ENCODE measurements at regions not wholly inside any gene's neighbourhood (a gene's known extent, or its start where the extent isn't known, plus 50 kb on each side); places are given as distances from the start of the nearest gene placed in this dataset.

DNA sequence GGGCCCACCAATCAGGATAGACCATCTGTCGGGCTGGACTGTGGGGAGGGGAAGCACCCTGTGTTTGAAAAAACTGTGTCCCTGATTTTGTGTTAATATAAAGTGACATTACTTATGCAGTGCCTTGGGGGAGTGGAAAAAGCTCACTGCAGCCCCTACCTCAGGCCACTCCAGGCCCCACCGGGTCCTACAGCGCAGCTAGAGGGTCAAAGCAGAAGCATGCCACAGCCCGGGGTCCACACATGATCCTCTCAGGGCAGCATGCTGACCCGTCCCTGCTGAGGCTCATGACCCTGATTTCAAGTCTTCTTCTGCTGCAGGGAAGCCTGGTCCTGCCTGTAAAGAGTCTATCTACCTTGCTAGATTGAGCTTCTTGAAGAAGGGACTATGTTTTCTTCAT is 133.0 kb upstream of the PLCB4 start:
- no peak for DNase-seq

DNA sequence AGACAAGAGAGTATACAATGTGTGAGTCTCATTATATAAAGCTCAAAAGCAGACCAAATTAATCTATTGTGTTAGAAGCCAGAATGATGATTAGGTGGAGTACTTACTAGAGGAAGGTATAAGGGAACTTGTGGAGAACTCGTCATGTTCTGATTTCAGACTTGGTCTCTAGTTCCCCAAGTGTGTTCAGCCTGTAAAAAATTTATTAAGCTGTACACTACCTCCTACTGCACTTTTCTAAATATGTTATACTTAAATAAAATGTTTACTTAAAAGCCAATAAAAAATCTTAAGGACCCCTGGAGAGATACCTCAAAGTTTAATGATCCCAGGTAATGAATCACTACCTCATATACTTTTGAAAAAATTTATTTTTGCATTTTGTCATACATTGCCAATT is 130.4 kb upstream of the PLCB4 start:
- no peak for DNase-seq

DNA sequence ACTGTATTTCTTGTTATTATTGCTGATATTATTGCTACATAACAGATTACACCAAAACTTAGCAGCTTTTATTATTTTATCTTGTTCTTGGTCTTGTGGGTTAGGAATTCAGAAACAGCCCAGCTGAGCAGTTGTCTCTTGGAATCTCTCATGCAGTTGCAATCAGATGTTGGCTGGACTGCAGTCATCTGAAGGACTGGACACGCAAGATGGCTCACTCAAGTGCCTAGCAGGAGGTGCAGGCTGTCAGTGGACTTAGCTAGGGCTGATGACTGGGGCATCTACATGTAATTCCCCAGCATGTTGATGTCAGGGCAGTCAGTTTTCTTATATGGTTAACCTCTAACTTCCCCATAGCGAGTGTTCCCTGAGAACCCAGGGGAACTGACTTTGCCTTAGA is 128.6 kb upstream of the PLCB4 start:
- DNase-seq = no peak

DNA sequence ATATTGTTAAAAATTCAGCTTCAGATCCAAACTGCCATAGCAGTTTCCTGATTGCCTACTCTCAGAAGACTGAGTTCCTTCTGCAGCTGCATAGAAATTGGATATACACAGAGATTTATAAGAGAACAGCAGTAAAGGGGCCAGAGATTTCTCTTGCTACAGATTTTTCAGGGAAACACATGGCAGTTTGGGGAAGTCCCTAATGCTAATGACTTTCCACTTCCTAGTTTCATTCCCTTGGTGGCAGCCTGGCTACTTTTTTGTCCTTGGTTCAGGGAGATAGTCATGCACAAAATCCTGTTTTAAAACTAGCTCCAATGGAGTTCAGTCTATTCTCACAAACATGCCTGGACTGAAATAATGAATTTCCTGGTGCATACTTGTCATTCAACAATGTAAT is 125.3 kb upstream of the PLCB4 start:
- DNase-seq = peak; percentile 29

DNA sequence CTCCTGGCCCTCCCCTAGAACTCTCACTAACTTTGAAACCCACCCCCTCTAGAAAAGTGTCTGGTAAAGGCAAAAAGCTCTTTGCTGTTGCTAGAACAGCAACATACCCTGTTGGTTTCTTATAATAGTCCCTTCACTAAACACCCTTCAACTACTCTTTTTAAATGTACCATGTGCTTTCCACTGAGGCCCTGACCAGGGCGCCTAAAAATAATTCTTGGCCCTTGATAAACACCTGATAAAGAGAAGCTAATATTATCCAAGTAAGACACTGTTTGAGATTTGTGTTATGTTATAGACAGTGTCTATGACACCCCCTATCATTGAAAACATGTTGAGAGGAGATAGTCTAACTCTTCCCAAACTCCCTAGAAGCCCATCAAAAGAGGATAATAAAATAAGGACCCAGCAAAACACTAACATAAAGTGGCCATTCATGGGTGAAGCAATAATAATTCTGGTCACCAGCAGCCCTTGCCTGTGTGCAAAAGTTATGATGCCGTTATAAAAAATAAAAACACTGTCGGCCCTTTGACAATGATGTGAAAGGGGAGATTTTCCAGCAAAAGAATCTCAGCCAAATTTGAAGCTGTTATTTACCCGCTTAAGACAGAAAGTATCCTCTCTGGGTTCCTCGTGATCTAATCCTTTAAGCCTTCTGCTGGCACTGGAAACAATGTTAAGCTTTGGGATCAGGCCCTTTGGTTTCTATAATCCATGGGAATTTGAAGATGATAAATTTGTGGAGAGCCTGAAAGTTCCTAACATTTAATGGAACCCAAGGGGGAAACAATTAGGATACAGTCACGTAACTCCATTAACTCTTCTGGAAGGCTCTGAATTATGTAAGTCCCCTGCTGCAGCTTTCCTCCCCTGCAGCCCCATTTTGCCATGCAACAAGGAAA is 122.6 kb upstream of the PLCB4 start:
- peak; percentile 98 for DNase-seq

DNA sequence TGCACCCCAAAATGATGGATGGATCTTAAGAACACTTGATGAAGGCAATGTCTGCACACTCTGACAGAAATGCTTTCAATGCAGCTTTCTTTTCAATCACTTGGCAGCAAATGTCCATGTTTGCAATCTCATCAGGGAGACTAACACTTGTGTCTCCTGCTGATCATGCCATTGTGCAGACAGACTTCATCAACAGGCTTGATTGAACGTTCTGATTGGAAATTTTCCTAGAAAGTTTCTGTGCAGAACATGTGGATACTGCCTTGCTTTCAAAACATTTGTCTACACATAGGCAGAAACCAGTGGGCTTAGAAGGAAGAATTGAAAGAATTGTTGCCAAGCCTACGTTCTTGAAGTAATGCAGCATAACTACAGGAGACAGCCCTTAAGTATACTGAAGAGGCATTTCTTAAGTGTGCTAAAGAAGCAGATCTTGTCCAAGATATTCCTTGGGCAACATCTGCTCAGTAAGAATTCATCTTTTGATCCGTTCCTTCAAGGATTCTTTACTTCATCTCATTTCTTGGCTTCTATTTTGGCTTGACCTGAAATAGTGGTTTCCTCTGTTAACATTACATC is 120.4 kb upstream of the PLCB4 start:
- peak; percentile 91 for DNase-seq

DNA sequence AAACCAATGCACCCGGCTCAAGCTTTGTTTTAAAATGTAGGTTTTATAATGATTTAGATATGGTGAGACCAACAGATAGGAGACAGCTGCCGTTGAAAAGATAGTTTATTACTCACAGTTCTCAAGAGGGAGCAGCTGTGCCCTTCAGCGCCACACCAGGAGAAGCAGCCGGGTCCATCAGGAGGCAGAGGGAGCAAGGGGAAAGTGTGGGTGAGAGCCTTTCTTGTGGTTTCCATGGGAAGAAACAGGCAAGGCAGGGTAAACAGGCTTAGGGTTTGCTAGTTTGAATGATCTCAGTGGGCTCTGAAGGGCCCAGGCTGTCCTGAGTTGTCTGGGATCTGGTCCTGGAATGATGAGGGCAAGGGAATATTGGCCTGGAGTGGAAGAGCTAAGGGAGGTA is 117.7 kb upstream of the PLCB4 start:
- DNase-seq = no peak

DNA sequence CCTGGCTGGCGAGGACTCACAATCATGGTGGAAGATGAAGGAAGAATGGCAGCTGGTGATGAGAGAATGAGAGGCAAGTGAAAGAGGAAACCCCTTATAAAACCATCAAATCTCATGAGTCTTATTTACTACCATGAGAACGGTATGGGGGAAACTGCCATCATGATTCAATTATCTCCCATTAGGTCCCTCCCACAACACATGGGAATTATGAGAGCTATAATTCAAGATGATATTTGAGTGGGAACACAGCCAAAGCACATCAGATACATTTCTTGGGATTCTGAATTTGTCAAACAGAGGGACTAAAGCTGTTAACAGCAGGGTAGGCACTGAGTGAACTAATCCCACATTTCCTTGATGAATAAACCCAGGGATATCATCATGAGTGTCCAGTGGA is 116.2 kb upstream of the PLCB4 start:
- DNase-seq = peak; percentile 87

DNA sequence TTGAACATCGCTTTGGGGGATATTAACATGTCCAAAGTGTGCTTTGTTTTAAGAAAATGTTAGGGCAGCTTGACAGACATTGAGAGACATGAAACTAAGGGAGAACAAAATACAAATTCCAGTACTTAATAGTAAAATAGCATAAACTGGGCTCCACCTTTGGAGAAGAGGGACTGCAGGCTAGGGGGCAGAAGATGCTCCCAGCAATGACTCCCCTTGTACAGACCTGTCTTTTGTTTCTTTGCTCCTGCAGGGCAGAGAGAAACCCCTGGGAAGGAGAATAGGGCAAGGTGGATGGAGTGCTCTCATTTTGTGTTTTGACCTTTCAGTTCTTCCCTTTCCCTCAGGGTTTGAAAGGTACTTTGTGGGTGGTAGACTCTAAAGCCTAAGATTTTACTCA is 115.6 kb upstream of the PLCB4 start:
- DNase-seq = no peak

DNA sequence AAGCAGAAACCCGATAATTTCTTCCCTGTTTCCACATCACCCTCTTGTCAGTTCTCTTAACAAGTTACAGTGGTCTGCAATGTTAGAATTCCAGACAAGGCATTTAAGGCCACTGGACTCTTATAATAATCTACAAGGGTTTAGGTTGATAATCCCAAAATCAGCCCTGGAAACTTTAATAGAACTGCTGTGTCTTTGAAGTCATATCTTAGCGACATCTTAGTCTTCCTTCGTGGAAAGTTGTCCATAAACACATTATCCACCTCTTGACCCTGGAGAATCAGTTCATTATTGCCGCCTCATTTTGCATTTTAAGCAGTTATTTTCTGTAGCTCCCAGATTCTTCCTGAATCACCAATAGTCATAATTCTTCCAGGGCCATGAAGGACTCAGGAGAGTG is 108.6 kb upstream of the PLCB4 start:
- DNase-seq = no peak

DNA sequence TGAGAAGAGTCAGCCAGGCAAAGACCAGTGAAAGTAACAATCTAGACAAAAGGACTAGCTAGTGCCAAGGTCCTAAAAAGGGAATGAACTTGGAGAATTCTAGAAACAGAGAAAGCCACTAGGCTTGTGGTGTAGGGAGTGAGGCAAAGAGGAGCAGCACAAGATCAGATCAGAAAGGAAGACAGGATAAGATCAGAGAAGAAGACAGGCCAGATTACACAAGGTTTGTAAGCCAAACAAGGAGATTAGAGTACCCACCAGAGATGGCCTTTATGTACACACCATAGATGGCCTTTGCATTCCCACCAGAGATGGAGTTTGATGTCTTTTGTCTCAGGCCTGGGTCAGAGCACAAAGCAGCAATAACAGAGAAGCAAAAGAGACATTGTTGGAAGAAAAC is 105.6 kb upstream of the PLCB4 start:
- no peak for DNase-seq

DNA sequence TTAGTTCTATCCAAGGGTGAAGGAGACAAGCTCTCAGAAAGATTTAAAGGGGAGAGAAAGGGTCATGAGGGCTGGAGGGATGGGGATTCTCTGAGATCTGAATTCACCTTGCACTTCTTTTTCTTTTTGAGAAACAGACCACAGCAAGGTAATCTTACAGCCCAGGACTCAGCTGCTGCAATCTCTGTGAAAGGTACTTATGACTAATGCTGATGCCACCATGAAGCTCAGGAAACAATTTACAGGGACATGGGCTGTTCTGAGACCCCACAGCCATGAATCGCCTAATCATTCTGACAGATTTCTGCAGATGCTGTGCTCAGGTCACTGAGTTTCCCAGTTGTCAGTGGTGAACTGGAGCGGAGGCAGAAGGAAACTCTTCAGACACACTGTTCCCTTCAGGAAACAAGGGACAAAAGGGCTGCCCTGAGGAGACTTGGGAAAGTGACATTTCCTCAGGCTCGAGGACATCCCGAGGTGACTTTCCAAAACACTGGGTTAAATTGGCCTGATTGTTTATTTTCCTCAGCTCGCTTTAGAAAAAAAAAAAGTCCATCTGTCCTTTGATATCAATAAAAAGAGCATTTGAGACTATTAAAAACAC is 103.8 kb upstream of the PLCB4 start:
- no peak for DNase-seq

DNA sequence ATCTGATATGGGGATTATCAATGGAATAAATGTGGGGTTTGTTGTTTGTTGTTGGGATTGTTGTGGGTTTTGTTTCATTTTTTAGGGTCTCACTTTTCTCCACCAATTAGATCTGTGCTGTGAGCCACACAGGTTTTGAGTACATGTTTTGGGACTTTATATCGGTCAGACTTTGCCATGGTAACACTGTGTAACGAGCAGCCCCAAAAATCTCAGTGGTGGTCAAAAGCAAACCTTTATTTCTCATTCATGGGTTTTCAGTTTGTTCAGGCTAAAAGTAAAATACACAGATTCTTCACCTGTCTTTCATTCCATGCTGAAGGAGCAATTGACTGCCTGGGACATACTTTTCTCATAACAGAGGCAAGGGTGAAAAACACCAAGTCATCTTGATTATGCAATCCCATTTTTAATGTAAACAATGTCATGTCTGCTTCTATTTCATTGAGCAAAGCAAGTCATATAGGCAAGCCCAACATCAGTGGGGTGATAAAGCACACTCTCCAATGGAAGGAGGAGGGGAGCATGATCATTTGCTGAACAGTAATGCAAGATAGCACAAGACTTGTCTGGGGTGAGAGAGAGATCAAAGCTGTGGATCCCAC is 101.1 kb upstream of the PLCB4 start:
- no peak for DNase-seq

DNA sequence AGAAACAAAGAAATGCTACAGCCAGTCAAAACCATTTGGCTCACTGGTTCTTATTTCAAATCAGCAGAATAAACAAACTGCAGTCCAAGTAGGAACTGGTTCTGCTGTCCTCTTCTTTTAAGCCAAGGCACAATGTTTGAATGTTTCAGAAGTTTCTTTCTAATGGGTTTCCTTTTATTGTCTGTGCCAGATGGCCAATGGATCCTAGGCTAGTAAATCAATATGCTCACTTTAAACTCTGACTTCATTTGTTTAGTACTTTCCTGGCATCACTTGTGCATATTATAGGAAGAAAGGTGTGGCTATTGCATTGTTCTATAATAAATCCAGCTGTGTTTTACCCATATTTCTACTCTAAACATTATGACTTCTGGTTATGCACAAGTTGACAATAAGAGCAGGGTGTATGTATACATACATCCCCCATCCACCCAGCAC is 99.7 kb upstream of the PLCB4 start:
- DNase-seq = no peak

DNA sequence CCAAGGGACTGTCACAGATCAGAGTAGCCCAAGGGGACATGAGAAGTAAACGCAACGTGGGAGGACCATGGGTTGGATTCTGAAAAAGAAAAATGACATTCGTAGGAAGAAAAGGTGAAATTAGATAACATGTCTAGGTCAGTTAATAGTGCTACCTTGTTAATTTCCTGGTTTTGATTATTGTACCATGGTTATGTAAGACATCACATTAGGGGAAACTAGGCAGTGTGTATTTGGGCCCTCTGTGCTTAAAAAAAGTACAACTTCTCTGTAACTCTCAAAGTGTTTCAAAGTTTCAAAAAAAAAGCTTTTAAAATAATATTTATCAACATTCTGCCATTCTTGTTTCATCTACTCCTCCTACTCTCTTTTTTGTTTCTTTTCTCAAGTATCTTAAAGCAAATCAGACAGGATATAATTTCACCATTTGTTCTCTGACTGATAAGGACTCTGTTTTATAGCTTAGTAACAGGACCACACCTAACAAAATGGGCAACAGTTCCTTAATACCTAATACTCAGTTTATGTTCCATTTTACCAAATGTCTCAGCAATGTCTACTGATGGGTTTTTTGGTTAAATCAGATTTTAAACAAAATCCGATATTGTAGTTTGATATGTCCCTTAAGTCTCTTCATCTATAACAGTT is 97.1 kb upstream of the PLCB4 start:
- no peak for DNase-seq

DNA sequence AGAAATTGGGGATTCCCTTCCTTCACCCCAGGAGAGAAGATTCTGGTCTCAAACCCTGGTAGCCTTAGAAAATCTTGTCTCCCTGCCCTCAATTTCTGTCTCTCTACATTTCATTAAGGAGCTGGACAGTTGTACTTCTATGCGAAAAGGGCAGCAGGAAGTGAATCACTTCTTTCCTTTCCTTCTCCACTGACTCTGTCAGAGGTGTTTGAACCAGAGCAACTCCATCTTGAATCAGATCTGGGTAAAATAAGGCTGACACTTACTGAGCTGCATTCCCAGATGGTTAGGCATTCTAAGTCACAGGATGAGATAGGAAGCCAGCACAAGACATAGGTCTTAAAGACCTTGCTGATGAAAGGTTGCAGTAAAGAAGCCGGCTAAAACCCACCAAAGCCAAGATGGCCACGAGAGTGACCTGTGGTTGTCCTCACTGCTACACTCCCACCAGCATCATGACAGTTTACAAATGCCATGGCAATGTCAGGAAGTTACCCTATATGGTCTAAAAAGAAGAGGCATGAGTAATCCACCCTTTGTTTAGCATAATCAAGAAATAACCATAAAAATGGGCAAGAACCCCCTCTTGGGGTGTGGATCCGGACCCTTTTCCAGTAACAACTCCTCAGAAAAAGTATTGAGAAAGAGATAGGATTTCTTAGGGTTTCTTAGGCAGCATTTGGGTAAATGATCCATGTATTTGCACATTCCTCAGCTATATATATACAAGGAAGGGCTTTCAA is 95.8 kb upstream of the PLCB4 start:
- DNase-seq = no peak

DNA sequence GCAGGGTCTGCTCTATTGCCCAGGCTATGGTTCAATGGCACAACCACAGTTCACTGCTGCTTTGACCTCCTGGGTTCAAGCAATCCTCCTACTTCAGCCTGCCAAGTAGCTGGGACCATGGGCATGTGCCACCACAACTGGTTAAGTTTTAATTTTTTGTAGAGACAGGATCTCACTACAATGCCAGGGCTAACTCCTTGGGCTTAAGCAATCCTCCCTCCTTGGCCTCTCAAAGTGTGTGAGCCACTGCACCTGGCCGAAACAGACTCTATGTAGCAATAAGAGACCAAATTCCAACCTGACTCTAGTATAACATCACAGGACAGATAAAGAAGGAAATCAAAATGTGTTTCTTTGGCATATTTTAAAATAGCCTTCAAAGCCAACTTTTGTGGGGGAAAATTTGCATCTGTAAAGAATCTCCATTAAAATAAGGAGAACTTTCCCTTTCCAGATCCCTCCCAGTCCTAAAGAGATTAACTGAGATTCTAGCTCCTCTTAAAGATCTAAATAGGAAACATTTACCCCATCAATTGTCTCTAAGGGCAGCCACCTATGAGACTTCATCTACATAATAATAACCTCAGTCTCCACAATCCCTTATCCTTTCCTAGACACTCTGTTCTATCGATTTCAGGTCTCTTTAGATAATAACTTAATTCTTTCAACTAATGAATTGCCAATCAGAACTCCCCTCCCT is 94.7 kb upstream of the PLCB4 start:
- DNase-seq = no peak

DNA sequence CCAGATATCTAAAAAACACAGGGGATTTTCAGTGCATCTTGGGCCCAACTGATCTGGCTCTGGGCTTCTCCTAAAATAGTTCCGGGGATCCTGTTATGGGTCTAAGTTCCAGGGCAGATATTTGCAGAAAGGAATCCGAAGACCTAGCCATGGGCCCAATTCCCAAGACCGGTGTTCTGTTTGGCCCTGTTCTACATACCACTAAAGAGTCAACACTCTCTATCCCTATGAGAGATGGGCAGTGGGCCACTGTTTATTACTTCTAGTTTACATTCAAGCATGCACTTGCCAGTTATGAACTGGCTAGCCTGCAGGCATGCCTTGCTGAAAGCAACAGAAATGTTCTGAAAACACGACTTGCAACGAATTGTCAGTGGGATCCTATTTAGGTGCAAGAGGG is 87.4 kb upstream of the PLCB4 start:
- no peak for DNase-seq

DNA sequence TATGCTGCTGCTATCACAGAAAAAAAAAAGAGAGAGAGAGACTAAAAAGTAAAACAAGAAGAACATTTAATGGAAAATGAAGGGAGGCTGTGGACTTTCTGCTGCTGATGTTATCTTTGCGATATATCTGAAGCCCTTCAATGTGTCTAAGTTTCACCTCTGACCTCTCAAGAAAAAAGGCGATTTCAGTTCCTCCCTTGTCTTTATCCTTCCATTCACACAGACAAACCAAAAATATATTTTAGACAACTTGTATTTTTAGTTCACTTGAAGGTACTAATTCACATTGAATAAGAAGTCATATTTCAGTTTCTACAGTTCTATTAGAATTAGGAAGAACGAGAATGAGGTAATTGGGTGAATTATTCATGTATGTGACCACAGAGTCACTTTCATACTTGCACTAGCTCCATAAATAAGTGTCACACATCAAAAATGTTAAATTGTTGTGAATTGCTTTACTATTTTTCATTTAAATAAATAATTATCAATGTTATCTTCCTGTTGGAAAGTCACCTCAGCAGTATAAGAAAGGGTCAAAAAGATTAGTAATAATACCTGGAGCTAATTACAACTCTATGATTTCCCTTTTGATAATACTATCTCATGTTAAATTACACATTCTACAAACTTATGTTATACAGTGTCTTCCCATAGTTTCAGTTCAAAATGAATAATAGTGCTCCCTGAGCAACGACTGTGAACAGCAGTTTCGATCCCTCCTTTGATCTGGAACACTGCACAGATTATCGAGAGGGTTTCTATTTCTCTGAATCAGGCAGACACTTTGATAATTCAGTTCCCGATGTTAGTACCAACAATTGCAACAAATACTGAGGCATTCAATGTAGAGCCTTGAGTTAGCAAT is 85.2 kb upstream of the PLCB4 start:
- no peak for DNase-seq

DNA sequence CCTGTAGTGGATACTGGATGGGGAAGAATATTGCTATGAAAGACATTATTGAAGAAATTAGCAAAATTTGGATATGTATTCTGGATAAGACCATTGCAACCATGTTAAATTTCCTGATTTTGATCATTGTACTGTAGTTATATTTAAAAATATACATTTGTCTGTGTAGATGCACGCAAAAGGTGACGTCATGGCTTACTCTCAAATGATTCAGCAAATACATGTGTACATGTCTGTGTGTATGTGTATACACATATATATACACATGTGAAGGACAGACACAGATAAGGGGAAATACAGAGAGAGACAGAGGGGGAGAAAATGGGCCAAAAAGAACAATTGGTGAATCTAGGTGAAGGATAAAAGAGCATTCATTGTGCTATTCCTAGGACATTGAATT is 82.3 kb upstream of the PLCB4 start:
- no peak for DNase-seq
